GM12891 (cell line): ENCODE measurements at regions not wholly inside any gene's neighbourhood (a gene's known extent, or its start where the extent isn't known, plus 50 kb on each side); places are given as distances from the start of the nearest gene placed in this dataset.

ENCODE experiments used
- PAX5 ChIP-seq: IDR thresholded peaks from 2 replicates; pipeline ENCODE4 v1.6.1; 2011; ENCODE audit warnings: low read length, moderate library complexity, mild to moderate bottlenecking; ENCODE audit not compliant: insufficient read depth, severe bottlenecking
- POLR2A ChIP-seq: IDR thresholded peaks from 2 replicates; pipeline ENCODE4 v1.6.1; 2011; ENCODE audit warnings: low read depth, low read length, control low read depth
- POLR2AphosphoS5 ChIP-seq: IDR thresholded peaks from 2 replicates; pipeline ENCODE4 v1.6.1; 2011; ENCODE audit warnings: low read depth, low read length, control low read depth
- TAF1 ChIP-seq: IDR thresholded peaks from 2 replicates; pipeline ENCODE4 v1.6.1; 2011; ENCODE audit warnings: low read depth, low read length, control low read depth

DNA sequence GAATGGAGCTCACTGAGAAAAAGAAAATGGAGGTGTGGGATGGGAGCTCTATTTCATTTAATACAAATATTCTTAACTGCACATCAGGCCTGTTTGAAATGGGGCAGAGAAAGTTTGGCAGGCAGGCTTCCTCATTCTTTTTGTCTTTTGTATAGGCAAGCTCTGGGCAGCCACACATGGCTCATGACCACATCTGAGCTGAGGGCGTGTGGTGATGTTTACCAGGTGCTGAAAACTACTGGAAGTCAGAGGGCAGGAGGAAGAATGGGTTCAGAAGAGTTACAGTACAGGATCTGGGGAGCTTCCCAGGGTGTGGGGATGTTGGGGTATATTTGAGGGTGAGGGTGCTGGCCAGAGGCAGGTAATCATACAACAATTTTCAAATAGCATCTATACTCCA, 66.3 kb upstream of the NAV2 start:
- TF ChIP-seq POLR2AphosphoS5 (no peak), TAF1 (no peak), POLR2A (no peak), PAX5 (no peak)
